Activated T-cell treated with anti-CD3 and anti-CD28 coated beads, Interleukin-2, amount 50 U/mL, for 4 hours (primary cell): ENCODE measurements at regions not wholly inside any gene's neighbourhood (a gene's known extent, or its start where the extent isn't known, plus 50 kb on each side); places are given as distances from the start of the nearest gene placed in this dataset.

Source experiments
- ATAC-seq, 2 donors: fragments of 200-7000 bp; cut with Tn5 transposase; one replicate each; pipeline ENCODE4 v1.10.0; 2021
- DNase-seq: peaks from one replicate; pipeline ENCODE4 v3.0.0-alpha.2; 2020
- H3K27me3 Mint-ChIP-seq: one replicate; pipeline ENCODE4 v1.8.0; 2021; ENCODE audit warnings: low read depth, mixed read lengths
- H3K36me3 Mint-ChIP-seq: one replicate; pipeline ENCODE4 v1.8.0; 2022; ENCODE audit warnings: mixed read lengths; ENCODE audit not compliant: insufficient read depth
- H3K4me1 Mint-ChIP-seq: one replicate; pipeline ENCODE4 v1.8.0; 2021; ENCODE audit warnings: low read depth, mixed read lengths
- H3K4me3 Mint-ChIP-seq: one replicate; pipeline ENCODE4 v1.8.0; 2021; ENCODE audit warnings: mild to moderate bottlenecking, moderate library complexity, mixed read lengths
- H3K9me3 Mint-ChIP-seq: one replicate; pipeline ENCODE4 v1.8.0; 2021; ENCODE audit warnings: mixed read lengths

DNA sequence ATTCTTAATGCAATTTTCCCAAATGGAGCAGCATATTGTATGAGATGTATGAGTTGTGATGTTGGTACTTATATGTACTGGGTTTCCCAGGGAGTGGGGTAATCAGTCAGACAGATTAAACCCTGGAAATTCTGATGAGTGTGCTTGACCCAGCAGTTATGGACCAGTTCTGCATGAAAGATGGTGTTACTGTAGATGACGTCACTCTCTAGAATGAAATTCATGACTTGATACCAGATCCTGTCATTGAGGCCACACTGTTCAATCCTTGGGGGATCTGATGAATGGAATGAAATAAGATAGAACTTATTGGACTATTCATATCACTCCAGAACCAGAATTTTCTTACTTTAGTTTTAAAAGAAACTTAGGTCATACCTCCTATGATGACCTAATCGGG, 534.3 kb downstream of the PLXDC2 start:
- Mint-ChIP-seq H3K9me3 (peaks cover 8% of the 10 kb centered on the region), H3K36me3 (no peaks in the 10 kb centered on the region), H3K27me3 (no peaks in the 10 kb centered on the region), H3K4me1 (no peaks in the 10 kb centered on the region), H3K4me3 (no peak overlapping the region)
- DNase-seq = no peak
- ATAC-seq = no peak

DNA sequence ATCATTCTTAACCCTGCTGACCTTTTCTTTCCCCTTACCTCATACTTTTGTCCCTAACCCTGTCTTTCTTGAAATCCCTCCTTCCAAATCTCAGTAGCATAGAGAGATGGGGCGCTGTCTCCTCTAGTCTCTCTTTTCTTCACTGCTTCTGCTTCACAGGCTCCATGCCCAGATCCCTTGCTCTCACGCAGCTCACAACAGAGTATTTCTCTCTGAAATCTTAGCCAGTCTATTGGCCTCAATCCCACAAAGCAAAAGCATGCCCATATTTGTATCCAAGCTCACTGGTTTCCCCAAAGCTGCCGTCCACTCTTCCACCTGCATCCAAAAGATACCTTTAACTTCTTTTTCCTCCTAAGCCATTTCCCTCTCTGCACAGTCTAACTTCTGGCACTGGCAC, 526.8 kb downstream of the PLXDC2 start:
- no peak overlapping the region for H3K4me3 Mint-ChIP-seq
- ATAC-seq (no peak), DNase-seq (no peak)
- H3K36me3 Mint-ChIP-seq = no peaks in the 10 kb centered on the region
- H3K9me3 Mint-ChIP-seq = peaks cover 22% of the 10 kb centered on the region
- no peaks in the 10 kb centered on the region for H3K4me1 Mint-ChIP-seq
- H3K27me3 Mint-ChIP-seq = no peaks in the 10 kb centered on the region
